Pulmonary artery endothelial cell (primary cell): ENCODE measurements at regions not wholly inside any gene's neighbourhood (a gene's known extent, or its start where the extent isn't known, plus 50 kb on each side); places are given as distances from the start of the nearest gene placed in this dataset.
A peak's percentile ranks its signal among the peaks of the same experiment; 100 is the strongest.

Experiments used
- DNase-seq: peaks from one replicate; pipeline ENCODE4 v3.0.0-alpha.2; 2011; ENCODE audit warnings: low read depth, low spot score

- no peak for DNase-seq
Observed at GRCh38 chr9:94159069-94159939, 75.0 kb downstream of the PTPDC1 start.

- DNase-seq, result no peak
Observed at GRCh38 chr9:94160594-94161501, 76.6 kb downstream of the PTPDC1 start.

- DNase-seq, result no peak
Observed at GRCh38 chr9:94161673-94162072, 77.4 kb downstream of the PTPDC1 start.

GRCh38 chr9:94164806-94165549 lies 80.7 kb downstream of the PTPDC1 start:
- no peak for DNase-seq

- peak; percentile 96 for DNase-seq
Observed at GRCh38 chr9:94165592-94166235, 81.5 kb downstream of the PTPDC1 start.

GRCh38 chr9:94166236-94166975 lies 82.1 kb downstream of the PTPDC1 start:
- peak; percentile 97 for DNase-seq

- DNase-seq, result no peak
Observed at GRCh38 chr9:94166976-94167346, 82.7 kb downstream of the PTPDC1 start.

GRCh38 chr9:94167376-94167890 lies 83.2 kb downstream of the PTPDC1 start:
- DNase-seq, result no peak

GRCh38 chr9:94168203-94169000 lies 84.1 kb downstream of the PTPDC1 start:
- no peak for DNase-seq

- DNase-seq, result no peak
Observed at GRCh38 chr9:94169968-94170367, 85.7 kb downstream of the PTPDC1 start.

- DNase-seq, result no peak
Observed at GRCh38 chr9:94173632-94174031, 85.5 kb upstream of the ZNF169 start.

- no peak for DNase-seq
Observed at GRCh38 chr9:94174164-94174563, 84.9 kb upstream of the ZNF169 start.

- peak; percentile 11 for DNase-seq
Observed at GRCh38 chr9:94175669-94176068, 83.4 kb upstream of the ZNF169 start.

- no peak for DNase-seq
Observed at GRCh38 chr9:94176608-94177007, 82.5 kb upstream of the ZNF169 start.

GRCh38 chr9:94178927-94179326 lies 80.2 kb upstream of the ZNF169 start:
- DNase-seq, result no peak

- DNase-seq, result no peak
Observed at GRCh38 chr9:94181408-94182181, 77.5 kb upstream of the ZNF169 start.

- DNase-seq, result no peak
Observed at GRCh38 chr9:94182532-94182931, 76.6 kb upstream of the ZNF169 start.

GRCh38 chr9:94183240-94183999 lies 75.7 kb upstream of the ZNF169 start:
- no peak for DNase-seq
